Neural cell (in vitro differentiated cells): ENCODE measurements at regions not wholly inside any gene's neighbourhood (a gene's known extent, or its start where the extent isn't known, plus 50 kb on each side); places are given as distances from the start of the nearest gene placed in this dataset.

Experiments used
- H2AFZ ChIP-seq: fragments of 200-600, 300-800 bp; sonication (generic), shearing (Covaris generic); 2 replicates; pipeline ENCODE4 v1.6.0; 2014; ENCODE audit warnings: low read depth, mild to moderate bottlenecking, antibody characterized with exemption, low read length, moderate library complexity
- H3F3A ChIP-seq: fragments of 200-600 bp; shearing (Covaris generic); 2 replicates; pipeline ENCODE4 v1.6.1; 2016; ENCODE audit warnings: mild to moderate bottlenecking, moderate library complexity, mixed read lengths, antibody characterized with exemption, low read length; ENCODE audit not compliant: insufficient read depth, poor library complexity, severe bottlenecking
- H3K27ac ChIP-seq: fragments of 200-600, 300-800 bp; sonication (generic), shearing (Covaris generic); 2 replicates; pipeline ENCODE4 v1.5.1; 2014; ENCODE audit warnings: mild to moderate bottlenecking, low read length, moderate library complexity
- H3K27me3 ChIP-seq: fragments of 300-800, 200-600 bp; sonication (generic), shearing (Covaris generic); 2 replicates; pipeline ENCODE4 v1.6.0; 2014; ENCODE audit warnings: mild to moderate bottlenecking, low read depth, low read length, moderate library complexity; ENCODE audit not compliant: insufficient read depth
- H3K36me3 ChIP-seq: fragments of 300-800, 200-600 bp; sonication (generic), shearing (Covaris generic); 2 replicates; pipeline ENCODE4 v1.5.1; 2014; ENCODE audit warnings: mild to moderate bottlenecking, antibody characterized with exemption, low read length, moderate library complexity; ENCODE audit not compliant: insufficient read depth
- H3K4me2 ChIP-seq: fragments of 300-800, 200-600 bp; sonication (generic), shearing (Covaris generic); 2 replicates; pipeline ENCODE4 v1.6.0; 2014; ENCODE audit warnings: mild to moderate bottlenecking, low read length
- H3K4me3 ChIP-seq: fragments of 300-800, 200-600 bp; sonication (generic), shearing (Covaris generic); 2 replicates; pipeline ENCODE4 v1.5.1; 2014; ENCODE audit warnings: mild to moderate bottlenecking, low read length, moderate library complexity
- H3K79me2 ChIP-seq: fragments of 200-600 bp; shearing (Covaris generic); replicated peaks from 2 replicates; pipeline ENCODE4 v1.6.0; 2014; ENCODE audit warnings: mild to moderate bottlenecking, low read length, moderate library complexity; ENCODE audit not compliant: insufficient read depth
- H3K9ac ChIP-seq: fragments of 300-800, 200-600 bp; sonication (generic), shearing (Covaris generic); 2 replicates; pipeline ENCODE4 v1.6.1; 2016; ENCODE audit warnings: mild to moderate bottlenecking, low read length, mixed read lengths
- H3K9me2 ChIP-seq: fragments of 200-600 bp; shearing (Covaris generic); 2 replicates; pipeline ENCODE4 v1.6.1; 2016; ENCODE audit warnings: mild to moderate bottlenecking, low read length, mixed read lengths; ENCODE audit not compliant: insufficient read depth
- H3K9me3 ChIP-seq: fragments of 200-600, 300-800 bp; sonication (generic), shearing (Covaris generic); 2 replicates; pipeline ENCODE4 v1.6.1; 2016; ENCODE audit warnings: mild to moderate bottlenecking, mixed run types, low read length, moderate library complexity, mixed read lengths
- H4K20me1 ChIP-seq: fragments of 200-600 bp; shearing (Covaris generic); 2 replicates; pipeline ENCODE4 v1.6.1; 2016; ENCODE audit warnings: mild to moderate bottlenecking, mixed run types; ENCODE audit not compliant: insufficient read depth
- CTCF ChIP-seq: fragments of 450-650 bp; IDR thresholded peaks from 2 replicates; pipeline ENCODE4 v1.5.1; 2014; ENCODE audit warnings: antibody characterized with exemption, mild to moderate bottlenecking, moderate library complexity; ENCODE audit not compliant: poor library complexity, severe bottlenecking
- EP300 ChIP-seq: fragments of 450-650 bp; conservative IDR thresholded peaks from 2 replicates; pipeline ENCODE4 v1.6.1; 2014; ENCODE audit warnings: antibody characterized with exemption, mild to moderate bottlenecking, moderate library complexity; ENCODE audit not compliant: poor library complexity, severe bottlenecking
- EZH2 ChIP-seq: fragments of 200-600, 300-800 bp; shearing (Covaris generic), sonication (generic); IDR thresholded peaks from 2 replicates; pipeline ENCODE4 v1.6.1; 2014; ENCODE audit warnings: antibody characterized with exemption, low read length, borderline replicate concordance, mild to moderate bottlenecking; ENCODE audit not compliant: insufficient read depth, poor library complexity, severe bottlenecking
- MXI1 ChIP-seq: fragments of 450-650 bp; conservative IDR thresholded peaks from 2 replicates; pipeline ENCODE4 v1.6.1; 2014; ENCODE audit warnings: antibody characterized with exemption, mild to moderate bottlenecking; ENCODE audit not compliant: poor library complexity, severe bottlenecking
- POLR2AphosphoS5 ChIP-seq: IDR thresholded peaks from 2 replicates; pipeline ENCODE4 v1.6.1; 2012
- RAD21 ChIP-seq: fragments of 450-650 bp; conservative IDR thresholded peaks from 2 replicates; pipeline ENCODE4 v1.6.1; 2014; ENCODE audit warnings: antibody characterized with exemption, mild to moderate bottlenecking, moderate library complexity
- REST ChIP-seq: IDR thresholded peaks from 2 replicates; pipeline ENCODE4 v1.6.1; 2012; ENCODE audit warnings: borderline replicate concordance
- SMC3 ChIP-seq: fragments of 450-650 bp; conservative IDR thresholded peaks from 2 replicates; pipeline ENCODE4 v1.6.1; 2014; ENCODE audit warnings: antibody characterized with exemption, mild to moderate bottlenecking, moderate library complexity; ENCODE audit not compliant: poor library complexity
- TAF1 ChIP-seq: IDR thresholded peaks from 2 replicates; pipeline ENCODE4 v1.6.1; 2012; ENCODE audit warnings: low read depth

DNA sequence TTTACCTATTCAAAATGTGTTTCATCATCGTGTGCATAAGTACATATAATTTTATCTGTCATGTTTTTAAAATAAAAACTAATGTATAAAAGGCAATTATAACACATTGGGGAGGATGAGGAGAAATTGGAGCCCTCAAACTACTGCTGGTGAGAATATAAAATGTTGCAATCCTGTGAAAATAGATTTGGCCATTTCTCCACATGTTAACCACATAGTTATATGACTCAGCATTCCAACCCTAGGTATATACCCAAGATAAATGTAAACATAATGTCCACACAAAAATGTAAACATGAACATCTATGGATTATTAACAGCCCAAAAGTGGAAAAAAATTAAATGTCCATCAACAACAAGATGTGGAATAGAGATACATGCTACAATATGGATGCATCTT is 928.0 kb upstream of the FAT3 start:
- no peaks in the 10 kb centered on the region for H3F3A ChIP-seq
- H3K9me2 ChIP-seq, result no peaks in the 10 kb centered on the region
- H3K4me2 ChIP-seq, result no peak overlapping the region
- no peaks in the 10 kb centered on the region for H3K79me2 ChIP-seq
- H3K4me3 ChIP-seq, result no peak overlapping the region
- no peaks in the 10 kb centered on the region for H3K36me3 ChIP-seq
- TF ChIP-seq EZH2 (no peak), MXI1 (no peak), CTCF (no peak), SMC3 (no peak), POLR2AphosphoS5 (no peak), TAF1 (no peak), REST (no peak), EP300 (no peak), RAD21 (no peak)
- no peaks in the 10 kb centered on the region for H4K20me1 ChIP-seq
- no peaks in the 10 kb centered on the region for H3K27me3 ChIP-seq
- no peaks in the 10 kb centered on the region for H3K9me3 ChIP-seq
- no peak overlapping the region for H3K27ac ChIP-seq
- no peak overlapping the region for H2AFZ ChIP-seq
- H3K9ac ChIP-seq, result no peak overlapping the region

- no peaks in the 10 kb centered on the region for H3K79me2 ChIP-seq
- no peak overlapping the region for H3K4me2 ChIP-seq
- H3K9me2 ChIP-seq, result no peaks in the 10 kb centered on the region
- no peaks in the 10 kb centered on the region for H3K9me3 ChIP-seq
- no peak for TF ChIP-seq EZH2
- TF ChIP-seq POLR2AphosphoS5, result no peak
- TF ChIP-seq MXI1, result no peak
- TF ChIP-seq REST, result no peak
- no peak for TF ChIP-seq CTCF
- TF ChIP-seq RAD21, result no peak
- no peak for TF ChIP-seq EP300
- no peak for TF ChIP-seq TAF1
- TF ChIP-seq SMC3, result no peak
- H3K27me3 ChIP-seq, result no peaks in the 10 kb centered on the region
- no peaks in the 10 kb centered on the region for H3K36me3 ChIP-seq
- H3F3A ChIP-seq, result no peaks in the 10 kb centered on the region
- H3K27ac ChIP-seq, result no peak overlapping the region
- H4K20me1 ChIP-seq, result no peaks in the 10 kb centered on the region
- no peak overlapping the region for H3K9ac ChIP-seq
- no peak overlapping the region for H2AFZ ChIP-seq
- no peak overlapping the region for H3K4me3 ChIP-seq
These were observed 929.0 kb upstream of the FAT3 start for GRCh38 chr11:91295591-91295990.
